ENCODE measurements at regions not wholly inside any gene's neighbourhood (a gene's known extent, or its start where the extent isn't known, plus 50 kb on each side); places are given as distances from the start of the nearest gene placed in this dataset.

DNA sequence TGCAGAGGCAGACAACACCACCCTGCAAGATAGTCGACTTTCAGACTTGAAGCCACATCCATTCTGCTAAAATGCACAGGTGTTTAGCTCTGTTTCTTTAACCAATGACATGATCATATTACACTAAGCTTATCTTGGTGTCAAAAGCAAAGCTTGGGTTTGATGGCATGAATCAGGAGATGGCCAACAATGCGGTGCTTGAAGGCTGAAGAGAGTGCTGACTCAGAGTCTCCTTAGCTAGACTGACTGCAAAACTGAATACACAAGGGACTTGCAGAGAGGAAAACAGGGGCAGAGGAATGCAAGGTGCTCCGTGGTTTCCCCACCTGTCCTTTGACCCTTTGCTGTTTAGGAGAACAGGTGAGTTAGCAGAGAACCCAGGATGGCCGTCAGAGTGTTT is 262.6 kb downstream of the SIPA1L2 start:
- intact Hi-C loops (cut with micrococcal nuclease) (no loop called here), in situ Hi-C loops (cut with MboI; ENCODE audit: low sequenced_read_pairs) (no loop called here)
- H3K4me1 ChIP-seq (ENCODE audit: control insufficient read depth, insufficient read depth, low read length), result no peaks in the 10 kb centered on the region

More for the DNA sequence above, 262.6 kb downstream of the SIPA1L2 start:
- Histone ChIP-seq H3K9me1 (ENCODE audit: insufficient read depth, low read length) (no peaks in the 10 kb centered on the region; the same call in 1 of the 2 replicates), H2AK9ac (replicated peaks; ENCODE audit: low read depth, low read length, poor library complexity) (no peak overlapping the region), H3K4me3 (ENCODE audit: insufficient read depth, low read depth, low read length) (no peak overlapping the region), H2BK20ac (ENCODE audit: low read depth, low read length) (no peak overlapping the region), H2AFZ (replicated peaks; ENCODE audit: low read length, poor library complexity) (no peak overlapping the region), H4K91ac (ENCODE audit: insufficient read depth, low read depth, low read length) (no peak overlapping the region), H3K4me2 (ENCODE audit: low read depth, low read length) (no peak overlapping the region), H3K14ac (replicated peaks; ENCODE audit: low read depth, low read length) (no peak overlapping the region), H3K9ac (ENCODE audit: low read depth, low read length) (no peak overlapping the region), H3K27ac (ENCODE audit: insufficient read depth, low read length) (no peak overlapping the region), H3K27me3 (ENCODE audit: control insufficient read depth, insufficient read depth, low read length) (no peaks in the 10 kb centered on the region), H3K18ac (ENCODE audit: low read depth, low read length) (no peak overlapping the region), H2BK120ac (ENCODE audit: low read depth, low read length) (no peak overlapping the region), H3K23ac (ENCODE audit: low read depth, low read length) (no peak overlapping the region), H4K8ac (ENCODE audit: low read depth in 2 of 2, low read length in 2 of 2) (no peak overlapping the region), H3K4ac (ENCODE audit: low read depth, low read length) (no peak overlapping the region), H3K79me1 (ENCODE audit: low read depth in 1 of 2, low read length in 2 of 2) (no peaks in the 10 kb centered on the region), H2BK5ac (ENCODE audit: low read depth, low read length, poor library complexity, severe bottlenecking) (no peak overlapping the region), H3K56ac (ENCODE audit: extremely low read depth, insufficient read depth, low read length) (no peak overlapping the region), H2AK5ac (ENCODE audit: low read depth, low read length) (no peak overlapping the region), H3K9me3 (ENCODE audit: control insufficient read depth, insufficient read depth, low read length) (no peaks in the 10 kb centered on the region), H3K36me3 (ENCODE audit: control insufficient read depth, insufficient read depth, low read length) (no peaks in the 10 kb centered on the region), H4K5ac (ENCODE audit: low read depth, low read length) (no peak overlapping the region), H4K20me1 (ENCODE audit: insufficient read depth, low read length) (no peaks in the 10 kb centered on the region), H2BK15ac (ENCODE audit: low read depth, low read length) (no peak overlapping the region)
- no TSS peak for BruUV-seq (replicated peaks)
- ChIA-PET CTCF (interaction anchor here (1.2 kb wide), 1 partner anchor 25 kb away, joined by 3 read pairs; no protein-coding TSS in a partner anchor), POLR2A (ENCODE audit: unreplicated experiment) (no interaction called here)
- dilution Hi-C loops (cut with HindIII; ENCODE audit: low sequenced_read_pairs, unreplicated experiment), result no loop called here
- no peak for DNase-seq
- no peak for TF ChIP-seq CEBPB (IDR thresholded peaks at IDR 0.05; ENCODE audit: low read depth, low read length)
- no peak for TF ChIP-seq USF2 (IDR thresholded peaks at IDR 0.05; ENCODE audit: low read depth, low read length)
- TF ChIP-seq RCOR1 (IDR thresholded peaks at IDR 0.05; ENCODE audit: insufficient replicate concordance, low read length), result no peak
- TF ChIP-seq, protein P1, sequence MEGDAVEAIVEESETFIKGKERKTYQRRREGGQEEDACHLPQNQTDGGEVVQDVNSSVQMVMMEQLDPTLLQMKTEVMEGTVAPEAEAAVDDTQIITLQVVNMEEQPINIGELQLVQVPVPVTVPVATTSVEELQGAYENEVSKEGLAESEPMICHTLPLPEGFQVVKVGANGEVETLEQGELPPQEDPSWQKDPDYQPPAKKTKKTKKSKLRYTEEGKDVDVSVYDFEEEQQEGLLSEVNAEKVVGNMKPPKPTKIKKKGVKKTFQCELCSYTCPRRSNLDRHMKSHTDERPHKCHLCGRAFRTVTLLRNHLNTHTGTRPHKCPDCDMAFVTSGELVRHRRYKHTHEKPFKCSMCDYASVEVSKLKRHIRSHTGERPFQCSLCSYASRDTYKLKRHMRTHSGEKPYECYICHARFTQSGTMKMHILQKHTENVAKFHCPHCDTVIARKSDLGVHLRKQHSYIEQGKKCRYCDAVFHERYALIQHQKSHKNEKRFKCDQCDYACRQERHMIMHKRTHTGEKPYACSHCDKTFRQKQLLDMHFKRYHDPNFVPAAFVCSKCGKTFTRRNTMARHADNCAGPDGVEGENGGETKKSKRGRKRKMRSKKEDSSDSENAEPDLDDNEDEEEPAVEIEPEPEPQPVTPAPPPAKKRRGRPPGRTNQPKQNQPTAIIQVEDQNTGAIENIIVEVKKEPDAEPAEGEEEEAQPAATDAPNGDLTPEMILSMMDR (conservative IDR thresholded peaks at IDR 0.05; ENCODE audit: low read depth, low read length), result no peak
- TF ChIP-seq RFX5 (IDR thresholded peaks at IDR 0.05; ENCODE audit: low read depth, low read length), result no peak
- TF ChIP-seq MAZ (IDR thresholded peaks at IDR 0.05; ENCODE audit: borderline replicate concordance, low read depth, low read length), result no peak
- TF ChIP-seq, protein P2, sequence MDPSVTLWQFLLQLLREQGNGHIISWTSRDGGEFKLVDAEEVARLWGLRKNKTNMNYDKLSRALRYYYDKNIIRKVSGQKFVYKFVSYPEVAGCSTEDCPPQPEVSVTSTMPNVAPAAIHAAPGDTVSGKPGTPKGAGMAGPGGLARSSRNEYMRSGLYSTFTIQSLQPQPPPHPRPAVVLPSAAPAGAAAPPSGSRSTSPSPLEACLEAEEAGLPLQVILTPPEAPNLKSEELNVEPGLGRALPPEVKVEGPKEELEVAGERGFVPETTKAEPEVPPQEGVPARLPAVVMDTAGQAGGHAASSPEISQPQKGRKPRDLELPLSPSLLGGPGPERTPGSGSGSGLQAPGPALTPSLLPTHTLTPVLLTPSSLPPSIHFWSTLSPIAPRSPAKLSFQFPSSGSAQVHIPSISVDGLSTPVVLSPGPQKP (IDR thresholded peaks at IDR 0.05; ENCODE audit: borderline replicate concordance, low read depth, low read length), result no peak
- no peak for TF ChIP-seq POLR2A (IDR thresholded peaks at IDR 0.05; ENCODE audit: low read depth, low read length)
- no peak for TF ChIP-seq SMC3 (IDR thresholded peaks at IDR 0.05; ENCODE audit: low read depth, low read length)
- no peak for TF ChIP-seq BHLHE40 (IDR thresholded peaks at IDR 0.05; ENCODE audit: low read depth, low read length)
- TF ChIP-seq FOS (IDR thresholded peaks at IDR 0.05; ENCODE audit: low read depth, low read length), result no peak
- no peak for TF ChIP-seq NFE2L2 (IDR thresholded peaks at IDR 0.05; ENCODE audit: low read depth, low read length)
- TF ChIP-seq MAFK (IDR thresholded peaks at IDR 0.05; ENCODE audit: low read depth, low read length), result no peak
- TF ChIP-seq CHD1 (IDR thresholded peaks at IDR 0.05; ENCODE audit: low read depth, low read length), result no peak
- ATAC-seq (ENCODE audit: low read depth), result no peak
- no CpG with 5 or more reads among the region's 4 CpGs for WGBS, 2 experiments (ENCODE audit: extremely low coverage in 2 of 2, insufficient read length in 1 of 2)

All from IMR-90 (cell line).